SK-N-SH treated with all-trans-retinoic acid at 6 μM for 48 hours (cell line): ENCODE measurements at regions not wholly inside any gene's neighbourhood (a gene's known extent, or its start where the extent isn't known, plus 50 kb on each side); places are given as distances from the start of the nearest gene placed in this dataset.

Experiments used
- ARNTL ChIP-seq: fragments of 450-650 bp; formaldehyde crosslinking; IDR thresholded peaks from 2 replicates; pipeline ENCODE4 v1.5.0; 2020; ENCODE audit warnings: low read depth, mild to moderate bottlenecking, moderate library complexity, borderline replicate concordance
- ZFP3 ChIP-seq: fragments of 250-450 bp; sonication (Bioruptor Pico); IDR thresholded peaks from 2 replicates; pipeline ENCODE4 v1.5.0; 2020; ENCODE audit warnings: mild to moderate bottlenecking, moderate library complexity

- TF ChIP-seq ZFP3 (no peak), ARNTL (CRISPR knock-in tag) (no peak)
Measured at GRCh38 chr18:38552732-38553321, 987.2 kb upstream of the CELF4 start.
